ENCODE measurements at regions not wholly inside any gene's neighbourhood (a gene's known extent, or its start where the extent isn't known, plus 50 kb on each side); places are given as distances from the start of the nearest gene placed in this dataset.

DNA sequence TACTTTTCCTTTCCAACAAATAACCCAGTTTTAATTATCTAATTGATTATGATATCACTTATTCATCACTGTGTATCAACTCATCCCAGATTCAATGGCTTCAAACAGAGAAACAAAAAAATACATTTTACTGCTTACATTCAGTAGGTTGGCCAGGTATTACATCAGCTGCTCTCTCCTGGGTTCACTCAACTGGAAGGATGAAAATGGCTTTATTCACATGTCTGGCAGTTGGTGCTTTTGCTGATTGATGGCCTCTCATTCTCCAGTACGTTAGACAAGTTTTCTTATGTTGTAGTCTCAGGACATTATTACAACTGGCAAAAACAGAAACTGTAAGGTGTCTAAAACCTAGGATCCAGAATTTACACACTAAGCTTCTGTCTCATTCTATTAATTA, 811.0 kb upstream of the ALCAM start:
- no CpG with 5 or more reads among the region's 1 CpG for WGBS, 2 donors (ENCODE audit: extremely low coverage in 2 of 2, insufficient read length in 2 of 2, insufficient replicate concordance in 1 of 2)
- Histone ChIP-seq H3K9ac (ENCODE audit: low read depth, low read length, poor library complexity) (no peak overlapping the region), H2BK15ac (ENCODE audit: low read length) (no peak overlapping the region), H3K14ac (ENCODE audit: low read length) (no peak overlapping the region), H3K4me3 (ENCODE audit: low read length in 2 of 2) (no peak overlapping the region), H3K9me3 (replicated peaks in 1 of 2; ENCODE audit: control insufficient read depth in 2 of 2, insufficient read depth in 1 of 2, low read depth in 1 of 2, low read length in 2 of 2) (no peaks in the 10 kb centered on the region), H2AK5ac (ENCODE audit: low read depth, low read length) (no peak overlapping the region), H2AFZ (ENCODE audit: low read length) (no peak overlapping the region), H3K27me3 (ENCODE audit: control insufficient read depth in 3 of 3, insufficient read depth in 3 of 3, low read depth in 1 of 3, low read length in 3 of 3) (no peaks in the 10 kb centered on the region), H3K79me1 (ENCODE audit: low read depth, low read length) (no peaks in the 10 kb centered on the region), H4K8ac (ENCODE audit: low read depth, low read length) (no peak overlapping the region), H3K4ac (ENCODE audit: low read length) (no peak overlapping the region), H3K36me3 (replicated peaks in 1 of 2; ENCODE audit: control insufficient read depth in 2 of 2, insufficient read depth in 2 of 2, low read length in 2 of 2) (no peaks in the 10 kb centered on the region), H3K4me2 (ENCODE audit: insufficient read depth, low read length, poor library complexity, severe bottlenecking) (no peak overlapping the region), H3K23ac (ENCODE audit: low read depth, low read length, poor library complexity) (no peak overlapping the region), H4K91ac (ENCODE audit: low read depth, low read length, poor library complexity) (no peak overlapping the region), H2BK120ac (ENCODE audit: low read depth, low read length) (no peak overlapping the region), H2BK12ac (ENCODE audit: low read length) (no peak overlapping the region), H3K18ac (ENCODE audit: low read length) (no peak overlapping the region), H3K27ac (replicated peaks; ENCODE audit: low read length) (no peak overlapping the region), H2BK5ac (ENCODE audit: low read length) (no peak overlapping the region), H3K4me1 (ENCODE audit: control insufficient read depth in 2 of 2, insufficient read depth in 1 of 2, low read depth in 1 of 2, low read length in 2 of 2) (no peaks in the 10 kb centered on the region)
- DNase-seq (ENCODE audit: low spot score) = no peak

DNA sequence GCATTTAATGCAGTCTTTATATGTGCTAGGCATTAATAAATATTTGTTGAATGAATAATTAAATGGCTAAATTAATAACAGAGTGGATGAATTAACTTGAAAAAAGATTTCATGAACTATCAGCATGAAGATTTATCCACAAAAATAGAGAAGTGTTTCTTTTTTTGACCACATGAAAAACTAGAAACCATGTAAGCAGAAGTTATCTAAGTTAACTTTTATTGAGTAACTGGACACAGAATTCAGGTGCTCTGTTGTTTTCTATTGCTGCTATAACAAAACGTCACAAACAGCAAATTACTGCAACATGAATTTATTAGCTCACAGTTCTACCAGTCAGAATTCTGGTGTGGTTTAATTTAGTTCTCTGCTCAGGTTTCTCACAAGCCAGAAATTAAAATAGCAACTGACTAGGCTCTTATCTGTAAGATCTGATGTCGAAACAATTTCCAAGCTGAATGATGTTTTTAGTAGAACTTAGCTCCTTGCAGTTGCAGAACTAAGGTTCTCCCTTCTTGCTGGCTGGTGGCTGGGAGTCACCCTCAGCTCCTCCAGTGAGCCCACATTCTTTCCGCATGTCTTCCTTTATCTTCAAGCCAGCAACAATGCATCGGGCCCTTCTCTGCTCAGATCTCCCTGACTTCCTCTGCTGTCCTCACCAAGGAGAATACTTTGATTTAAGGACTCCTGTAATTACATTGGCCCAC, 810.2 kb upstream of the ALCAM start:
- DNase-seq (ENCODE audit: low spot score) = no peak
- H3K4me3 ChIP-seq (ENCODE audit: low read length in 2 of 2) = no peak overlapping the region
- no peak overlapping the region for H3K14ac ChIP-seq (ENCODE audit: low read length)

DNA sequence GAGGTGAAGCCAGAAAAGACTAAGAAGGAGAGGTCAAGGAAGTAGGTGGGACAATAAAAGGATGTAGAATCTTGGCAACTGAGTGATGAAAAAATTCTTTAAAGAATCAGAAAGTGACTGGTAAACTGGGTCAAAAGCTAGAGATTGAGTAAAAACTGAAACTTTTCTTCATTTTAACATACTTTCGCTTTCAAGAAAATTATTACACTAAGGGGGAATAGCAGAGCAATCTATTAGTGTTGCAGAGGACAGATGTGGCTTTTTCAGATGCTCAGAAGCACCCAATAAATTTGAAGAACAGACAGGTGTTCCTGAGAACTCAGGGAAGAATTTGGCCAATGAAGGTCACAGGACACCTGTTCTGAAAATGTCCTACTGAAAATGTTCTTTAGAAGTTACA, 805.4 kb upstream of the ALCAM start:
- Histone ChIP-seq H2AK5ac (ENCODE audit: low read depth, low read length) (no peak overlapping the region), H3K14ac (ENCODE audit: low read length) (no peak overlapping the region), H3K23ac (ENCODE audit: low read depth, low read length, poor library complexity) (no peak overlapping the region), H3K9ac (ENCODE audit: low read depth, low read length, poor library complexity) (no peak overlapping the region), H3K9me3 (replicated peaks in 1 of 2; ENCODE audit: control insufficient read depth in 2 of 2, insufficient read depth in 1 of 2, low read depth in 1 of 2, low read length in 2 of 2) (no peaks in the 10 kb centered on the region), H4K91ac (ENCODE audit: low read depth, low read length, poor library complexity) (no peak overlapping the region), H4K8ac (ENCODE audit: low read depth, low read length) (no peak overlapping the region), H3K18ac (ENCODE audit: low read length) (no peak overlapping the region), H2BK15ac (ENCODE audit: low read length) (no peak overlapping the region), H2BK120ac (ENCODE audit: low read depth, low read length) (no peak overlapping the region), H2BK12ac (ENCODE audit: low read length) (no peak overlapping the region), H2BK5ac (ENCODE audit: low read length) (no peak overlapping the region), H3K27me3 (ENCODE audit: control insufficient read depth in 3 of 3, insufficient read depth in 3 of 3, low read depth in 1 of 3, low read length in 3 of 3) (no peaks in the 10 kb centered on the region), H3K4ac (ENCODE audit: low read length) (no peak overlapping the region), H3K4me3 (ENCODE audit: low read length in 2 of 2) (no peak overlapping the region), H3K27ac (replicated peaks; ENCODE audit: low read length) (no peak overlapping the region), H3K79me1 (ENCODE audit: low read depth, low read length) (no peaks in the 10 kb centered on the region), H3K36me3 (replicated peaks in 1 of 2; ENCODE audit: control insufficient read depth in 2 of 2, insufficient read depth in 2 of 2, low read length in 2 of 2) (no peaks in the 10 kb centered on the region), H3K4me2 (ENCODE audit: insufficient read depth, low read length, poor library complexity, severe bottlenecking) (no peak overlapping the region), H2AFZ (ENCODE audit: low read length) (no peak overlapping the region), H3K4me1 (ENCODE audit: control insufficient read depth in 2 of 2, insufficient read depth in 1 of 2, low read depth in 1 of 2, low read length in 2 of 2) (no peaks in the 10 kb centered on the region)
- no peak for DNase-seq (ENCODE audit: low spot score)
- WGBS, 2 donors (ENCODE audit: extremely low coverage in 2 of 2, insufficient read length in 2 of 2, insufficient replicate concordance in 1 of 2) = no CpG with 5 or more reads among the region's 1 CpG

More for the DNA sequence above, 810.2 kb upstream of the ALCAM start:
- Histone ChIP-seq H3K9ac (ENCODE audit: low read depth, low read length, poor library complexity) (no peak overlapping the region), H3K4me1 (ENCODE audit: control insufficient read depth in 2 of 2, insufficient read depth in 1 of 2, low read depth in 1 of 2, low read length in 2 of 2) (no peaks in the 10 kb centered on the region), H2AFZ (ENCODE audit: low read length) (no peak overlapping the region), H3K4ac (ENCODE audit: low read length) (no peak overlapping the region), H2BK15ac (ENCODE audit: low read length) (no peak overlapping the region), H3K27ac (replicated peaks; ENCODE audit: low read length) (no peak overlapping the region), H3K9me3 (replicated peaks in 1 of 2; ENCODE audit: control insufficient read depth in 2 of 2, insufficient read depth in 1 of 2, low read depth in 1 of 2, low read length in 2 of 2) (no peaks in the 10 kb centered on the region), H2BK12ac (ENCODE audit: low read length) (no peak overlapping the region), H3K79me1 (ENCODE audit: low read depth, low read length) (no peaks in the 10 kb centered on the region), H4K8ac (ENCODE audit: low read depth, low read length) (no peak overlapping the region), H2BK5ac (ENCODE audit: low read length) (no peak overlapping the region), H3K4me2 (ENCODE audit: insufficient read depth, low read length, poor library complexity, severe bottlenecking) (no peak overlapping the region), H2BK120ac (ENCODE audit: low read depth, low read length) (no peak overlapping the region), H3K36me3 (replicated peaks in 1 of 2; ENCODE audit: control insufficient read depth in 2 of 2, insufficient read depth in 2 of 2, low read length in 2 of 2) (no peaks in the 10 kb centered on the region), H2AK5ac (ENCODE audit: low read depth, low read length) (no peak overlapping the region), H3K27me3 (ENCODE audit: control insufficient read depth in 3 of 3, insufficient read depth in 3 of 3, low read depth in 1 of 3, low read length in 3 of 3) (no peaks in the 10 kb centered on the region), H3K23ac (ENCODE audit: low read depth, low read length, poor library complexity) (no peak overlapping the region), H3K18ac (ENCODE audit: low read length) (no peak overlapping the region), H4K91ac (ENCODE audit: low read depth, low read length, poor library complexity) (no peak overlapping the region)
- WGBS, 2 donors (ENCODE audit: extremely low coverage in 2 of 2, insufficient read length in 2 of 2, insufficient replicate concordance in 1 of 2) = no CpG with 5 or more reads among the region's 4 CpGs

DNA sequence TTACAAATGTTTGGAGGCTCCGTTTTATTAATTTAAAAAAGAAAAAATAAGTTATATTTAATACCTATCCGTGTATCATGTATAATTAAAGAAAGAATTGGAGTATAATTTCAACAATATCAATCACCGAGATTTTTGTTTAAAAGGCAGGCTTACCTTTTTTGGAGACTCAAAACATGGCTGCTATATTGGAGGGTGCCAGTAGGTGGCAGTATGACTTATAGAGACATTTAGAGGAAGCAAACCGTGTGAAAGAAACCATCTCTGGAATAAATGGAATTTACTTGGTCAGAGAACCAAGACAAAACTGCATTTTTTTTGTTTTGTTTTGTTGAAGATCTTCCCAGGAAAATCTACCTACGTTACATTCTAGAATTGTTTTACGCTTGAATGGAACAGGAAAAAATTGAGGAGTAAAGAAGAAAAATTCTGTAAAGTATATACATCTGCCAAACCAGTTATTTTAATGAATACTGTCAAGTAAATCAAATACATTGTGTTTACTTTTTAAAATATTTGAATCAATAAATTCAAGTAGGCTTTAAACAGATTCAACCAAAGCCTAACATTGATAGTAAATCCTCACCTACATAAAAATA, 802.6 kb upstream of the ALCAM start:
- DNase-seq (ENCODE audit: low spot score) = no peak

More for the DNA sequence above, 802.6 kb upstream of the ALCAM start:
- H3K27ac ChIP-seq (replicated peaks; ENCODE audit: low read length) = no peak overlapping the region
- no peaks in the 10 kb centered on the region for H3K27me3 ChIP-seq (ENCODE audit: control insufficient read depth in 3 of 3, insufficient read depth in 3 of 3, low read depth in 1 of 3, low read length in 3 of 3)
- no peak overlapping the region for H3K14ac ChIP-seq (ENCODE audit: low read length)
- no peak overlapping the region for H2BK120ac ChIP-seq (ENCODE audit: low read depth, low read length)
- no peak overlapping the region for H4K8ac ChIP-seq (ENCODE audit: low read depth, low read length)
- H3K4ac ChIP-seq (ENCODE audit: low read length) = no peak overlapping the region
- whole genome bisulfite sequencing, 2 donors (ENCODE audit: extremely low coverage in 2 of 2, insufficient read length in 2 of 2, insufficient replicate concordance in 1 of 2) = no CpG with 5 or more reads among the region's 6 CpGs
- no peaks in the 10 kb centered on the region for H3K9me3 ChIP-seq (replicated peaks in 1 of 2; ENCODE audit: control insufficient read depth in 2 of 2, insufficient read depth in 1 of 2, low read depth in 1 of 2, low read length in 2 of 2)
- no peak overlapping the region for H2AFZ ChIP-seq (ENCODE audit: low read length)
- no peaks in the 10 kb centered on the region for H3K36me3 ChIP-seq (replicated peaks in 1 of 2; ENCODE audit: control insufficient read depth in 2 of 2, insufficient read depth in 2 of 2, low read length in 2 of 2)
- H4K91ac ChIP-seq (ENCODE audit: low read depth, low read length, poor library complexity) = no peak overlapping the region
- no peak overlapping the region for H2AK5ac ChIP-seq (ENCODE audit: low read depth, low read length)
- H2BK15ac ChIP-seq (ENCODE audit: low read length) = no peak overlapping the region
- no peak overlapping the region for H3K9ac ChIP-seq (ENCODE audit: low read depth, low read length, poor library complexity)
- no peak overlapping the region for H3K4me2 ChIP-seq (ENCODE audit: insufficient read depth, low read length, poor library complexity, severe bottlenecking)
- no peak overlapping the region for H3K18ac ChIP-seq (ENCODE audit: low read length)
- H2BK12ac ChIP-seq (ENCODE audit: low read length) = no peak overlapping the region
- H3K79me1 ChIP-seq (ENCODE audit: low read depth, low read length) = no peaks in the 10 kb centered on the region
- no peak overlapping the region for H2BK5ac ChIP-seq (ENCODE audit: low read length)
- H3K4me1 ChIP-seq (ENCODE audit: control insufficient read depth in 2 of 2, insufficient read depth in 1 of 2, low read depth in 1 of 2, low read length in 2 of 2) = no peaks in the 10 kb centered on the region
- no peak overlapping the region for H3K4me3 ChIP-seq (ENCODE audit: low read length in 2 of 2)
- H3K23ac ChIP-seq (ENCODE audit: low read depth, low read length, poor library complexity) = no peak overlapping the region
